ENCODE measurements at regions not wholly inside any gene's neighbourhood (a gene's known extent, or its start where the extent isn't known, plus 50 kb on each side); places are given as distances from the start of the nearest gene placed in this dataset.
"Not testable (repeated sequence)": the region's sequence is repeated elsewhere in the genome, so short reads cannot be mapped to it uniquely, and the experiment has no call there.

- Histone ChIP-seq H3K27ac (ENCODE audit: low read length, poor library complexity, severe bottlenecking) (no peak overlapping the region), H2AFZ (ENCODE audit: low read depth, low read length) (no peak overlapping the region), H3K18ac (ENCODE audit: low read depth in 1 of 2, low read length in 2 of 2) (no peak overlapping the region), H2AK5ac (ENCODE audit: low read length, severe bottlenecking) (no peak overlapping the region), H2BK5ac (ENCODE audit: low read depth, low read length, poor library complexity, severe bottlenecking) (no peak overlapping the region), H3K4ac (ENCODE audit: low read depth in 1 of 2, low read length in 2 of 2) (no peak overlapping the region), H4K8ac (ENCODE audit: low read length) (no peak overlapping the region), H3K4me2 (ENCODE audit: low read length, poor library complexity, severe bottlenecking) (no peak overlapping the region), H3K4me1 (ENCODE audit: control insufficient read depth, insufficient read depth, low read depth, low read length) (no peaks in the 10 kb centered on the region), H3K9me3 (ENCODE audit: control insufficient read depth, low read length) (peaks cover 10% of the 10 kb centered on the region), H3K23ac (ENCODE audit: low read length in 2 of 2) (no peak overlapping the region), H3K36me3 (ENCODE audit: control insufficient read depth in 1 of 2, insufficient read depth in 2 of 2, low read depth in 1 of 2, low read length in 2 of 2) (no peaks in the 10 kb centered on the region), H4K91ac (ENCODE audit: low read length) (no peak overlapping the region), H2BK12ac (ENCODE audit: low read length in 2 of 2) (no peak overlapping the region), H3K9ac (ENCODE audit: low read length) (no peak overlapping the region), H2BK15ac (ENCODE audit: low read depth, poor library complexity, severe bottlenecking) (no peak overlapping the region), H3K27me3 (ENCODE audit: control insufficient read depth in 1 of 2, insufficient read depth in 1 of 2, low read length in 2 of 2) (no peaks in the 10 kb centered on the region), H3K4me3 (ENCODE audit: insufficient read depth in 1 of 2, low read depth in 1 of 2, low read length in 2 of 2) (no peak overlapping the region), H3K79me1 (replicated peaks; ENCODE audit: low read length, poor library complexity, severe bottlenecking) (no peaks in the 10 kb centered on the region), H3K14ac (ENCODE audit: low read length in 2 of 2) (no peak overlapping the region), H2BK120ac (ENCODE audit: low read depth, low read length) (no peak overlapping the region)
- no peak for DNase-seq
- 100% methylated on average over 1 of the region's 2 CpGs for WGBS
Observed at GRCh38 chr9:29100762-29101161, 1527.5 kb upstream of the C9orf72 start.

GRCh38 chr9:29104166-29104565 is 1530.9 kb upstream of the C9orf72 start:
- H2BK5ac ChIP-seq (ENCODE audit: low read depth, low read length, poor library complexity, severe bottlenecking); H2BK120ac ChIP-seq (ENCODE audit: low read depth, low read length); H2AFZ ChIP-seq (ENCODE audit: low read depth, low read length); H3K9me3 ChIP-seq (ENCODE audit: control insufficient read depth, low read length); H2AK5ac ChIP-seq (ENCODE audit: low read length, severe bottlenecking); H3K4me1 ChIP-seq (ENCODE audit: control insufficient read depth, insufficient read depth, low read depth, low read length); H3K79me1 ChIP-seq (replicated peaks; ENCODE audit: low read length, poor library complexity, severe bottlenecking); H3K4me3 ChIP-seq (ENCODE audit: insufficient read depth in 1 of 2, low read depth in 1 of 2, low read length in 2 of 2); H3K14ac ChIP-seq (ENCODE audit: low read length in 2 of 2); H4K91ac ChIP-seq (ENCODE audit: low read length); H3K18ac ChIP-seq (ENCODE audit: low read depth in 1 of 2, low read length in 2 of 2); H3K4me2 ChIP-seq (ENCODE audit: low read length, poor library complexity, severe bottlenecking); H4K8ac ChIP-seq (ENCODE audit: low read length); H3K9ac ChIP-seq (ENCODE audit: low read length); H3K23ac ChIP-seq (ENCODE audit: low read length in 2 of 2); H2BK12ac ChIP-seq (ENCODE audit: low read length in 2 of 2); H3K4ac ChIP-seq (ENCODE audit: low read depth in 1 of 2, low read length in 2 of 2); DNase-seq; H3K27me3 ChIP-seq (ENCODE audit: control insufficient read depth in 1 of 2, insufficient read depth in 1 of 2, low read length in 2 of 2); H3K36me3 ChIP-seq (ENCODE audit: control insufficient read depth in 1 of 2, insufficient read depth in 2 of 2, low read depth in 1 of 2, low read length in 2 of 2); H2BK15ac ChIP-seq (ENCODE audit: low read depth, poor library complexity, severe bottlenecking); H3K27ac ChIP-seq (ENCODE audit: low read length, poor library complexity, severe bottlenecking): not testable (repeated sequence)
- WGBS = no CpG with 5 or more reads among the region's 1 CpG

GRCh38 chr9:29118555-29118954 is 1545.3 kb upstream of the C9orf72 start:
- no peaks in the 10 kb centered on the region for H3K79me1 ChIP-seq (replicated peaks; ENCODE audit: low read length, poor library complexity, severe bottlenecking)
- no peak overlapping the region for H3K23ac ChIP-seq (ENCODE audit: low read length in 2 of 2)
- H3K18ac ChIP-seq (ENCODE audit: low read depth in 1 of 2, low read length in 2 of 2) = no peak overlapping the region
- no peak overlapping the region for H4K8ac ChIP-seq (ENCODE audit: low read length)
- no peak overlapping the region for H2BK120ac ChIP-seq (ENCODE audit: low read depth, low read length)
- 91% methylated on average over 6 of the region's 6 CpGs for whole genome bisulfite sequencing
- H3K4me3 ChIP-seq (ENCODE audit: insufficient read depth in 1 of 2, low read depth in 1 of 2, low read length in 2 of 2) = no peak overlapping the region
- no peak overlapping the region for H2AFZ ChIP-seq (ENCODE audit: low read depth, low read length)
- no peaks in the 10 kb centered on the region for H3K4me1 ChIP-seq (ENCODE audit: control insufficient read depth, insufficient read depth, low read depth, low read length)
- H2BK12ac ChIP-seq (ENCODE audit: low read length in 2 of 2) = no peak overlapping the region
- no peak overlapping the region for H2AK5ac ChIP-seq (ENCODE audit: low read length, severe bottlenecking)
- no peak for DNase-seq
- no peak overlapping the region for H3K4me2 ChIP-seq (ENCODE audit: low read length, poor library complexity, severe bottlenecking)
- H2BK15ac ChIP-seq (ENCODE audit: low read depth, poor library complexity, severe bottlenecking) = no peak overlapping the region
- H3K4ac ChIP-seq (ENCODE audit: low read depth in 1 of 2, low read length in 2 of 2) = no peak overlapping the region
- no peak overlapping the region for H2BK5ac ChIP-seq (ENCODE audit: low read depth, low read length, poor library complexity, severe bottlenecking)
- no peaks in the 10 kb centered on the region for H3K27me3 ChIP-seq (ENCODE audit: control insufficient read depth in 1 of 2, insufficient read depth in 1 of 2, low read length in 2 of 2)
- no peak overlapping the region for H3K14ac ChIP-seq (ENCODE audit: low read length in 2 of 2)
- H4K91ac ChIP-seq (ENCODE audit: low read length) = no peak overlapping the region
- no peaks in the 10 kb centered on the region for H3K36me3 ChIP-seq (ENCODE audit: control insufficient read depth in 1 of 2, insufficient read depth in 2 of 2, low read depth in 1 of 2, low read length in 2 of 2)
- no peak overlapping the region for H3K27ac ChIP-seq (ENCODE audit: low read length, poor library complexity, severe bottlenecking)
- H3K9ac ChIP-seq (ENCODE audit: low read length) = no peak overlapping the region
- H3K9me3 ChIP-seq (ENCODE audit: control insufficient read depth, low read length) = no peaks in the 10 kb centered on the region

GRCh38 chr9:29126783-29127182 is 1553.5 kb upstream of the C9orf72 start:
- H2BK15ac ChIP-seq (ENCODE audit: low read depth, poor library complexity, severe bottlenecking) = no peak overlapping the region
- H3K9me3 ChIP-seq (ENCODE audit: control insufficient read depth, low read length) = peaks cover 42% of the 10 kb centered on the region
- H3K27me3 ChIP-seq (ENCODE audit: control insufficient read depth in 1 of 2, insufficient read depth in 1 of 2, low read length in 2 of 2) = no peaks in the 10 kb centered on the region
- H3K36me3 ChIP-seq (ENCODE audit: control insufficient read depth in 1 of 2, insufficient read depth in 2 of 2, low read depth in 1 of 2, low read length in 2 of 2) = no peaks in the 10 kb centered on the region
- no peaks in the 10 kb centered on the region for H3K79me1 ChIP-seq (replicated peaks; ENCODE audit: low read length, poor library complexity, severe bottlenecking)
- H3K4me3 ChIP-seq (ENCODE audit: insufficient read depth in 1 of 2, low read depth in 1 of 2, low read length in 2 of 2) = no peak overlapping the region
- no peak for DNase-seq
- H3K27ac ChIP-seq (ENCODE audit: low read length, poor library complexity, severe bottlenecking) = no peak overlapping the region
- no peak overlapping the region for H3K9ac ChIP-seq (ENCODE audit: low read length)
- no peak overlapping the region for H3K4me2 ChIP-seq (ENCODE audit: low read length, poor library complexity, severe bottlenecking)
- H2BK5ac ChIP-seq (ENCODE audit: low read depth, low read length, poor library complexity, severe bottlenecking) = no peak overlapping the region
- H3K18ac ChIP-seq (ENCODE audit: low read depth in 1 of 2, low read length in 2 of 2) = no peak overlapping the region
- H2AK5ac ChIP-seq (ENCODE audit: low read length, severe bottlenecking) = no peak overlapping the region
- no peak overlapping the region for H4K91ac ChIP-seq (ENCODE audit: low read length)
- H2AFZ ChIP-seq (ENCODE audit: low read depth, low read length) = no peak overlapping the region
- H2BK12ac ChIP-seq (ENCODE audit: low read length in 2 of 2) = no peak overlapping the region
- no peak overlapping the region for H3K23ac ChIP-seq (ENCODE audit: low read length in 2 of 2)
- H3K14ac ChIP-seq (ENCODE audit: low read length in 2 of 2) = no peak overlapping the region
- no peak overlapping the region for H4K8ac ChIP-seq (ENCODE audit: low read length)
- no peaks in the 10 kb centered on the region for H3K4me1 ChIP-seq (ENCODE audit: control insufficient read depth, insufficient read depth, low read depth, low read length)
- no peak overlapping the region for H3K4ac ChIP-seq (ENCODE audit: low read depth in 1 of 2, low read length in 2 of 2)
- WGBS = 81% methylated on average over 1 of the region's 2 CpGs
- H2BK120ac ChIP-seq (ENCODE audit: low read depth, low read length) = no peak overlapping the region
